GM18858 (cell line): ENCODE measurements at regions not wholly inside any gene's neighbourhood (a gene's known extent, or its start where the extent isn't known, plus 50 kb on each side); places are given as distances from the start of the nearest gene placed in this dataset.

Source experiments
- ATAC-seq: cut with Tn5 transposase; IDR thresholded peaks from one replicate; pipeline ENCODE4 v1.9.1; 2021; ENCODE audit not compliant: unreplicated experiment

DNA sequence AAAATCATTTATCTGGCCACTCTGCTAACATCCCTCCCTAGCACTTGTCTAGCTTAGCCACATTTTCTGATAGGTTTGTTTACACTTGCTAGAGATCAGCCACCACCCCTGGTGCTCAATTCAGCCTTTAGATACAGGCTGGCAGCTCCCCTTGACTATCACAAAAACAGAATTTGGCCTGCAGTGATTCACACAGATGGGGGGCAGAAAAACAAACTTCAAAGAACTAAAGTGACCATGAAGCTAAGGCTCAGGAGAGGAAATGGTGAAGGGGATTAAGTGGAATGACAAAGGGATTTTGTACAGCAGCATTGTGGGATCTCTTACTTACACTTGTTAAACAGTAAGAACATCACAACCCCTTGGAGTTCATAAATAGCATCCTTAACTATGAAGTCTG lies 1718.0 kb upstream of the PCDH7 start:
- no peak for ATAC-seq

DNA sequence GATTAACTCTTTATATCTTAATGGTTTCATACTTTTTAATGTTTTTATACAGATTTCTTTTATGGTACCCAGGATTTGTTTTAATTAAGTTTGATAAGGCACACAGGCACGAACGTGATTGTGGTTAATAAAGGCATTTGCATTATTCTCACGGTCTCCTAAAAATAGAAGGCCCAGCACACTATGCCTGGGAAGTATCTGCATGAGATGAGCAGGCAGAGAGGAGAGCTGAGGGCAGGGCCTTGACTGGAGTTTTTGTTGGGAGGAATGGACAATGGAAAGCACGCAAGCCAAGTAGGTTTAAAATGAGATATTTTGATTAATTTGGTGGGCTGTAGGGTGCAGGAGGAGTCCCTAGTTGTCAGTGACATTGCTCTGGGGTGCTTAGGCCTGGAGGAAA lies 1714.3 kb upstream of the PCDH7 start:
- no peak for ATAC-seq

DNA sequence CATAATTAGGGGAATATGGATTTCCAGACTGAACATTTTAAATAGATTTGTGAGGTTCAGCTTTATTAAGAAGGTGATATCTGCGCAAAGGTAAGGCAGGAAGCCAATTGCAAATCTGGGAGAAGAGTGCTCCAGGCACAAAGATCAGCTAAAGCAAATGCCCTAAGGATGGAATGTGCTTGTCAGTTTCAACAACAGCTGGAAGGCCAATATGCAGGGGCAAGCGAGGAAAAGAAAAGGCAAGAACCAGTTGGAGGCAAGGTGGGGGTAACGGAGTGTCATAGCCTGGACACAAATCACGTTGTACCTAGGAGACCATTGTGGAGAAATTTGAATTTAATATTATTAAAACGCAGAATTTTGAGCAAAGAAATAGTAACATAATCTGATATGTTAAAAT lies 1710.3 kb upstream of the PCDH7 start:
- ATAC-seq: no peak

DNA sequence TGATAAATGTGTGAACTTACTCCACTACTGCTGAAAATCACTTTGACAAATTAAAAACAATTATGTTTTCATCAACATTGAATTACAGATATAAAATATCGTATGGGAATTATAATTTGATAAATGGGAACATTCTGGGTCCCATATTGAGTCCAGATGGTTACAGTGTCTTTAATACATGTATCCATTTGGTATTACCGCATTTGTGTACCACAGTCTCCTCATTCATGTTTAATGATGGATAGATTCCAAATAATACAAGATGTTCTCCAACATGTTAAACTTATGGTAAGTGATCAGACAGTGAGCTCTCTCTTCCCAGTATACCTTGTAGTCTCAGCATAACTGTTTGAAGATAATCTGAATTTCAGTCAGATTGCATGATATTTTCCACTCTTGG lies 1706.8 kb upstream of the PCDH7 start:
- ATAC-seq: no peak

DNA sequence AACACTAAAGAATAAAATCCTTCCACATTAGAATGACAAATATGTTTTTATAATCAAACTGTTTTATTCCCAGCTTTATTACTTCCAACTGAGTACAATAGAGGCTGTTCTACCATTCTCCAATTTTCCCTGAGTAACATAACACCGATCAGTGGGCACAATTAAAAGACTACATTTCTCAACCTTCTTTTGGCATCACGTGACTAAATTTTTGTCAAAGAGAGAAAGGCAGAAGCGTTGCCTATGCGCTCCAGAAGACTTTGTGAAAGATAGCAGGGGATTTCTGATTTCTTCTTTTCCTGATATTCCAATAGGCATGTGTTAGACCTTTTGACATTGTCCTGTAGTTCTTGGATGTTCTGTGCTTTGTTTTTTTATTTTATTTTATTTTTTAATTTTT lies 1705.6 kb upstream of the PCDH7 start:
- ATAC-seq: no peak

DNA sequence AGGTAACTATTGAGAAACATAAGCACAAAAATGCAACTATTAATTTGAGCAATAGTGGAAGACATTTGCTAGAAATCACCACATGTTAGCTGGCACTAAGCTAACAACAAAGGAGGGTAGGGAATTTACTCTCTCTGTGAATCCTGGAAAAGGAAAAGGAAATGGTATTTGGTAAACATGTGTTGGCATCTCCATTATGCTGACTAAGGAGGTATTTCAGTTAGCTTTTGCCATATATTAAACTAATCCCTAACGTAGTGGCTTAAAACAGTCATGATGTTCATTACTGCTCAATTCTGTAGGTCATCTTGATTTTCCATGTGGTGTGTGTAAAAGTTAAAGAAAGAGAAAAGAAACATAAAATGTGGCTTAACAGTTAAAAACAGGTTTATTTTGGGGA lies 1686.5 kb upstream of the PCDH7 start:
- ATAC-seq: no peak

DNA sequence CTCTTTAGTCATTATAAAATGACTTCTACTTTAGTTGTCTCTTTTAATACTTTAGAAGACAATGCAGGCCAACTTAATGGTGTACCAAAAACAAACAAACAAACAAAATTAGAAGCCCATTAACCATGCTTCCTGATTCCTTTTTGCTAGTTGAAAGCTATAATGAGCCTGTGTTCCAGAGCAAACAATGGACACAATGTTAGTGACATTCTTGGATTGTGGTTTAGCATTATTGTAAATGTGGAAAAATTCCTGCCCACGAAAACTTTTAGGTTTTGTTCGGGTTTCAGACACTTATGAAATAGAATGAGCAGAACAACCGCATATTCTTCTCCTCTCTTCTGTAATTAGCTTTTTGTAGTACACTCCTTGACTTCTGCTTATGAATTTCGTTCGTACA lies 1682.7 kb upstream of the PCDH7 start:
- ATAC-seq: no peak

DNA sequence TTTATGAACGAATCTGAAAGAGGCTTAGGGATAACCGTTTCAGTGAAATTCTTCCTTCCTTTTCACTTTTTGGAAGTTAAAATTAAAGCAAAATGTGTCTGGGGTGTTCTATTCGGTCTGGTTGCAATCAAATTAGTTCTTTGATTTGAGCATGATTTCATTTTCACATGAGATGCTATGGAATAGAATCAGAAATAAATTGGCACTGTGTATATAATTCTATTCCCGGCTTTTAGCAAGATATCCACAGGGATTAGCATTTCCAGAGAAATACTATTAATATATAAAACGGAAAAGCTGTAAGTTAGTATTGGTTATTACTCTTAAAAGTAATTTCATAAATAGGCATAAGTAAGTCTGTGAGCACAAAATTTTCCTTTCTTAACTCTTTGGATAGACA lies 1676.8 kb upstream of the PCDH7 start:
- ATAC-seq: no peak

DNA sequence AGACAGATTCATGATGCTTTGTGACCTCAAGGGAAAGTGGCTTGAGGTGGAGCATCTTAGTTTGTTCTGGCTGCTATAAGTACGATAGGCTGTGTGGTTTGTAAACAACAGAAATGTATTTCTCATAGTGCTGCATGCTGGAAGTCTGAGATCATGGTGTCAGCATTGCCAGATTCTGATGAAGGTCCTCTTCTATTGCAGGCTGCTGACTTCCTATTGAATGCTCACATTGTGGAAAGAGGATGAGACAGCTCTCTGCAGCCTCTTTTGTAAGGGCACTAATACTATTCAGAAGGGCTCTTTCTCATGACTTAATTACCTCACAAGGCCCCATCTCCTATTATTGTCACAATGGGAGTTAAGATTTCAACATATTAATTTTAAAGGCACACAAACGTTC lies 1674.0 kb upstream of the PCDH7 start:
- no peak for ATAC-seq

DNA sequence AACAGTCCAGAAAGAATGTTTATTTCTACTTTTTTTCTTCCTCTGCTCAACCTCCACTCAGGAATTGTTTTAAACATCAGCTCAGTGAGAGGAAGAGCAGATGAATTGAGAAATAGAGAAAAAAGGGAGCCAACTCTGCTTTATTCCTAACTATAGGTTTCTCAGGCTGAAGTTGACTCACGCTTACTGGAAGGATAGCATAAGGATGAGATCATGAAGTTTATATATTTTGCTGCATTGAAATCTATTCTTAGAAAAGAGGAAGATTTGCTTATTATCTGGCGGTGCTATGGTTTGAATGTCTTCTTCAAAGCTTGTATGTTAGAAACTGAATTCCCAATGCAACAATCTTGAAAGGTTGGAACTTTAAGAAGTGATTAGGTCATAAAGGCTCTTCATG lies 1673.4 kb upstream of the PCDH7 start:
- no peak for ATAC-seq

DNA sequence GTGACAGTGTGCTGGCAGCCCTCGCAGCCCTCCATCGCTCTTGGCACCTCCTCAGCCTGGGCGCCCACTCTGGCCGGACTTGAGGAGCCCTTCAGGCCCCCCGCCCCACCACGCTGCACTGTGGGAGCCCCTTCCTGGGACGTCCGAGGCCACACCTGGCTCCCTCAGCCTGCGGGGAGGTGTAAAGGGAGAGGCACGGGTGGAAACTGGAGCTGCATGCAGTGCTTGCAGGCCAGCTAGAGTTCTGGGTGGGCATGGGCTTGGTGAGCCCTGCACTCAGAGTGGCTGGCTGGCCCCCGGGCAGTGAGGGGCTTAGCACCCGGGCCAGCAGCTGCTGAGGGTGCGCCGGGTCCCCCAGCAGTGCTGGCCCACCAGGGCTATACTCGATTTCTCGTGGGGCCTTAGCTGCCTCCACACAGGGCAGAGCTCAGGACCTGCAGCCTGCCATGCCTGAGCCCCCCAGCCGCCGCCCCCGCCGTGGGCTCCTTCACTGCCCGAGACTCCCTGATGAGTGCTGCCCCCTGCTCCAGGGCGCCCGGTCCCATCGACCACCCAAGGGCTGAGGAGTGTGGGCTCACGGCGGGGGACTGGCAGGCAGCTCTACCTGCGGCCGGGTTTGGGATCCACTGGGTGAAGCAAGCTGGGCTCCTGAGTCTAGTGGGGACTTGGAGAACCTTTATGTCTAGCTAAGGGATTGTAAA lies 1672.7 kb upstream of the PCDH7 start:
- no peak for ATAC-seq

DNA sequence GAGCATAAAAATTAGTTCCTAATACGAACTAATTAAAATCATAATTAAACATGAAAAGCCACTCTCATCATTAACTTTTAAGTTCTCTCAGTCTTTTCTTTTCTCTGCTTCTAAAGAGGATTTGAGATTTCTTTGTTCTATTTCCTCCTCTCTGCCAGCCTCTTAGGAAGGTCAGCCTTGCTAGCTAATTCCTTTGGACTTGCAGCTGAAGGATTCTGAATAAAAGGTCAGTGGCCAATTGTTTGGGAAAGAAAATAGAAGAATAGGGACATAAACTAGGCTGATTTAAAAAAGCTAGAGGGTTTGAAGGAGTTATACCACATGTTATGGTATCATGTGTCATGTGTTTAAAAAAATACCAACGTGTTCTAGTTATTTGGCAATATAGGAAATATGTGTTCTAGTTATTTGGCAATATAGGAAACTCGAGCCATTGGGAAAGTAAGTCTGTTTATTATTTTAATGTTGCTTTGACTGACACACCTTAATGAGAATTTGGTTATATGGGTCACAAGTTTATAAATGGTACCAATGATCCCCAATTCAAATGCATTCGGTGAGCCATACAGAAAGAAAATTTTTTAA lies 1668.7 kb upstream of the PCDH7 start:
- no peak for ATAC-seq

DNA sequence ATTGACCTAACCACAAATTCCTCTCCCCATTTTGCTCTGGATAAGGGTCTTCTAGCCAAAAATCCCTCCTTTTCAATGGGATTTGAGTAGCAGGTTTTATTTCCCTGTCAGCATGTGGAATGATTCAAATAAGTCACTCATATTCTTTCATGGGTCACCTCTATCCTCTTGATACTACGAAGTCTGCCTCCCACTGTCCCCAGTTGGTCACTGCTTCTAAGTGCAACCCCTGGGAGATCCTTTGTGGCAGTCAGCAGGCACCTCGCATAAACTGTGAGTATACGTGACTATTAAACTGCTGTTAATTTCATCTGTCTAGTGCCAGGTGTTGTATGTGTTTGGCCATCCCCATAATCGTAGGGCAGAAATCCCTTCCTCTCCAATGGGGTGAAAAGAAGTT lies 1667.9 kb upstream of the PCDH7 start:
- no peak for ATAC-seq

DNA sequence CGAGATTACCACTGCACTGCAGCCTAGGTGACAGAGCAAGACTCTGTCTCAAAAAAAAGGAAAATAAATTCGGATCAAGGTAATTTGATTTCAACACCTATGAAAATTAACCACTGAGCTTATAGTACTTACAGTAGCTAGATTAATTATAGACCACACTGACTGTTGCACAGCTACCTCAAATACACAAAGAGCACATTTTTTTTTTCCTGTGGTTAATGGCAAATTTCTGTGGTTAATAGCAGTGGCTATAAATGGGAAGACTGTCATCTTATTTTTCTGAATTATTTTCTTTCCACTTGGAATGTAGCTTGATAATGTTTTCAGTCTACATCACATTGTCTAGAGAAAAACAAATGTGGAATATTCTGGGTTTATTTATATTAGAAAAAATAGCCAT lies 1661.6 kb upstream of the PCDH7 start:
- ATAC-seq: no peak

DNA sequence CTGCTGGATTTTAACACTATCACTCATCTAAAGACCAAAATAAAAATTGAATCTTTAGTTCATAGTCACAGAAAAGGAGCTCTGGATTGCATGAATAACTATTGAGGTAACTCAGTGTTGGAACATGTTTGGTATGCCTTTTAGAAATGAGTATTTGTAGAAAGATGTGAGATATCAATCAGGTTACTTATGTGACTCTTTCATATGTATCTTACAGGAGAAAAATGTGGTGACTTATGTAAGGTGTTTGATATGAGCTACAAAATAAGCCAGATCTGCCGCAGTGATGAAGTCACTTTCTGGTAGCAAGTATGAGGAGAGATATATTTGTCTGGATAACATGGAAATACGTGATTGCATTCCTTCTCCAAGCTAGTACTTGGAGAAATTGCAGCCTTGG lies 1653.3 kb upstream of the PCDH7 start:
- no peak for ATAC-seq

DNA sequence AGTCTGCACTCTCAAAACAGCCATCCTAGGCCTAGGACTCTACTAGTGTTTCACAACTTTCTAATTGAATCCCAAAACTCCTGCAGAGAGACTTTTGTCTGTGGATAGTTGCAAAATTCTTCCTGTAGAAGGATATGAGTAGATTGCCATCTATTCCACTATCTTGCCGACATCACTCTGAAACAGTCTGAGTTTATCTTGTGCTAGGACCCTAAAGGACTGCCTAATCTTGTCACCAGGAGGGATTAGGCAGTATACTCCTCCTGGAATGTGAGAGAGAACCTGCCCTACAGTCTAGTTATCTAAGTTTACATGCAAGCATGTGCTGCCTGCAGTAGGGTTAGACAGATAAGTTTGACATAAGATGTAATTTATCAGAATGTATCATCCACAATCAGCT lies 1646.6 kb upstream of the PCDH7 start:
- no peak for ATAC-seq

DNA sequence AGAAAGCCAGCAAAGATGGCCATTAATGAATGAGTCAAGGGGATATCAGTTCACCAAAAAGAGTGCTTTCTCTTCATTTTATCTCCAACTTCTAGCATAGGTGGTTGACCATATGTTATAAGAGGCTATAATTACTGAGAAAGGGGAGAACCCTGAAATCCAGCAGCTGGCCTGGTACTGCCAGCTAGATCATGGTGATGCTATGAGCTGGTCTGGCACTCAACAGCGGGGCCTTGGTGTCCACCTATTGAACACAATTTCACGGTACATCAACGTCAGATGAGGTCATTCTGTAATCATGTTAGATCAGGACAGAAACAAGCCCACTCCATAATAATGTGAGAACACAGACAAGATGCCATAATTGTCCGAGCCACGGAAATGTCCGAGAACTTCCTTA lies 1644.8 kb upstream of the PCDH7 start:
- ATAC-seq: no peak

DNA sequence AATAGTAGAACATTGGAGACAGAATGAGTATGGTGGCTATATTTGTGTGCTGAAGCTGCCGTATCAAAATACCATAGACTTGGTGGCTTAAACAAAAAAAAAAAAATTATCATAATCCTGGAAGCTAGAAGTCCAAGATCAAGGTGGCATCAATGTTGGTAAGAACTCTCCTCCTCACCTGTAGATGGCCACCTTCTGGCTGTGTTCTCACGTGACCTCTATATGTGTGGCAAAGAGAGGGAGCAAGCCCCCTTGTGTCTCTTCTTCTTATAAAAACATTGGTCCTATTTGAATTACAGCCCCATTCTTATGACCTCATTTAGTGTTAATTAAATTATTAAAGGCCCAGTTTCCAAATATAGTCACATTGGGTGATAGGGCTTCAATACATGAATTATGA lies 1640.9 kb upstream of the PCDH7 start:
- ATAC-seq: no peak

DNA sequence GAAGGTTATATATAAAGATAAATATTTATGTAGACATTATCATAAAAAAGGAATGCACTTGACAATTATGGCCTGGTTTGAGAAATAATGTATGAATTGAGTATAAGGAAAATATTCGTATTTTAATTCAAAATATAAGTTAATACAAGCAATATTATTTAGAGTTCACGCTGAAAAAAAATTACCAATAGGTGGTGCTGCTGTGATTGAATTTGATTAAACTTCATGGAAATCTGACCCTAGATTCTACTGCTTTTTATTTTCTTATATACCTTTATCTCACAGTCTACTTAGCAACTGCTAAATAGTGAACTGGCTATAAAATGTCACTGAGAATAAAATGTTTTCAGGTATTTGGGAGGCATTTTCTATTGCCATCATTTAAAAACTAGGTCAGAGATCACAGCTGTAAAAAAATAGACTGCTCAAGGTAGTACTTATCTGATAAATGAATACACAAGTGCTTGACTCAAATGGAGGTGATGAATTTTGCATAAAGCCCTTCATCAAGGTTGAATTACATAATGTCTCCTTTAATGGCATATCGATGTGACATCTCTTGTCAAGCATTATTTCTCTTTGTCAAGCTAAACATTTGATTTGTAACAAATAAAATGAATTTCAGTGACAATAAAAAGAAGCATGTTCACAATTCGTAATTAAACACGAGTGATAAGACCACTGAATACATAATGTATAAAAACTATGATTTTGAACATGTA lies 1638.8 kb upstream of the PCDH7 start:
- no peak for ATAC-seq

DNA sequence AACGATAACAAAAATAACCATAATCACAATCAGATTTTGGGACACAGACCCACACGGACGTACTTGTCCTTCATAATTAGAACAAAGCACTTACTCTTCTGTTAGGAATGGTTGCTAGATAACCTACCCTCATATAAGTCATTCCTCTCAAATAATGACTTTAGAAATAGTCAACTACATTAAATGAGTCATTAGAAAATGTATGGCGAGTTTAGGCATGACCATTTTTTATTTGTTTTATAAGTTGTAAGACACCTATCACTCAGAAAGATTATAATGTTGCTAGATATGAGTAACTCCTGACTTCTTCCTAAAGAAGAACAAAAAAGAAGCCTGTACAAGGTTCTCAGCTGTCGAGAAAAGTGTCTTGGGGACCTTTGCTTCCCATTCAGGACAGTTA lies 1637.5 kb upstream of the PCDH7 start:
- no peak for ATAC-seq

DNA sequence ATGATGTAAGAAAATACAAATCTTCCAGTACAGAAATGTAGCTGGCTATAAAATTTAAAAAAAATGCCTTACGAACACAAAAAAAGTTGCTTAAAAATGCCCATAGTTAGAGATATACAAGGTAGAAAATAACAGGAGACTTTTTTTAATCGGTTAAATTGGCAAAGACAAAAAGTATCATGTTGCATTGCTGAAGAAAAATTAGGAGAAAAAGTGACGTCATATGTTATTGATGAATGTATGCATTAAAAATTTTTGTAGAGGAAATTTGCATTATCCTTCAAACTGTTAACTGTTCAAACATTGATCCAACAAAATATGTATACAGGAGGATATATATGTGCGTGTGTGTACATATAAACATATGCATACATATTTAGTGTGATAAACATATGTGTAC lies 1634.4 kb upstream of the PCDH7 start:
- no peak for ATAC-seq

DNA sequence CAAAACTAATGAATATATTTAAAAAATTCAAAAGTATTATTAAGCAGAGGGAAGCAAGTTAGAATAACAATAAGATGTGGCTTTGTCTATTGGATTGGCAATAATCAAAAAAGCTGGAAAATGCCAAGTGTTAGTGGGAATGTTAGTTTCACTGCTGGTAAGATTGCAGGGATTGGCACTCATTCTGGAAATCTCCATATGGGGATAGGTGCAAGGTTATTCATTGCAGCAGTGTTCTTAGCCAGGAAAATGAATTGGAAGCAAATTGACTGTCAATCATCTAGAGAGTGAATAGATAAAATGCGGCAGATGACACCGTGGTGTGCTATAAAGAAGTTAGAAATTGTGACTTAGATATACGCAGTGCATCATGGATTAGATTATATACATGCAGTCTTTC lies 1615.5 kb upstream of the PCDH7 start:
- ATAC-seq: no peak

DNA sequence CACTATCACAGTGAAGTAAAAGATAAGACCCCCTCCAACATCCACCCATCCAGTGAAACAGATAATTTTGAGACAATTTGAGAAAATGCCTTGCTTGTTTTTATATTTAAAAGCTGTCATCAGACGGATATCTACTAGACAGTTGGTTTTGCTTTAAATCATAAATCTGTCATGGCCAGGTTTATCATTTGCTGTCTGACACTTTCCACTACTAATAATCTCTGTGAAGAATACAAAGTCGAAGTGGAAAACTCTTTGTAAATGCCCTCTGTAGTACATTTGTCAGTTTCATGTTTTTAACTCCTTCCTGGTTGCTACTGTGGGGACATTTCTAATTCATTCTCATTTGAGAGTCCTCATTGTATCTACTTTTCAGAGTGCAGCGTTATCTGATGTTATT lies 1606.2 kb upstream of the PCDH7 start:
- no peak for ATAC-seq
